Ureter (tissue), 1 donor: ENCODE measurements at regions not wholly inside any gene's neighbourhood (a gene's known extent, or its start where the extent isn't known, plus 50 kb on each side); places are given as distances from the start of the nearest gene placed in this dataset.
"Not testable (repeated sequence)": the region's sequence is repeated elsewhere in the genome, so short reads cannot be mapped to it uniquely, and the experiment has no call there.

Experiments used
- DNase-seq: peaks from one replicate; pipeline ENCODE4 v3.0.0-alpha.2; 2020; ENCODE audit warnings: low spot score
- donor health status: DM: yes; HTN: yes; CAD: no.

GRCh38 chr2:75326645-75327044, 127.3 kb upstream of the TACR1 start:
- no peak for DNase-seq

GRCh38 chr2:75325594-75325993, 126.3 kb upstream of the TACR1 start:
- no peak for DNase-seq

GRCh38 chr2:75324861-75325284, 125.6 kb upstream of the TACR1 start:
- no peak for DNase-seq

GRCh38 chr2:75324141-75324540, 124.8 kb upstream of the TACR1 start:
- DNase-seq, result no peak

GRCh38 chr2:75321599-75321922, 122.2 kb upstream of the TACR1 start:
- DNase-seq, result no peak

- no peak for DNase-seq
Observed at GRCh38 chr2:75320898-75321598, 121.7 kb upstream of the TACR1 start.

- no peak for DNase-seq
Observed at GRCh38 chr2:75319951-75320350, 120.6 kb upstream of the TACR1 start.

GRCh38 chr2:75317802-75318201, 118.5 kb upstream of the TACR1 start:
- no peak for DNase-seq

- DNase-seq, result no peak
Observed at GRCh38 chr2:75317316-75317715, 118.0 kb upstream of the TACR1 start.

- no peak for DNase-seq
Observed at GRCh38 chr2:75315436-75315835, 116.1 kb upstream of the TACR1 start.

- no peak for DNase-seq
Observed at GRCh38 chr2:75311993-75312392, 112.7 kb upstream of the TACR1 start.

GRCh38 chr2:75311521-75311920, 112.2 kb upstream of the TACR1 start:
- DNase-seq, result no peak

- DNase-seq, result no peak
Observed at GRCh38 chr2:75310876-75311275, 111.6 kb upstream of the TACR1 start.

- no peak for DNase-seq
Observed at GRCh38 chr2:75309596-75310463, 110.5 kb upstream of the TACR1 start.

- no peak for DNase-seq
Observed at GRCh38 chr2:75303227-75303626, 103.9 kb upstream of the TACR1 start.

GRCh38 chr2:75294362-75294761, 95.0 kb upstream of the TACR1 start:
- no peak for DNase-seq

GRCh38 chr2:75292826-75293225, 93.5 kb upstream of the TACR1 start:
- DNase-seq, result no peak

GRCh38 chr2:75290600-75291150, 91.4 kb upstream of the TACR1 start:
- no peak for DNase-seq

GRCh38 chr2:75289771-75290170, 90.5 kb upstream of the TACR1 start:
- no peak for DNase-seq

- not testable (repeated sequence) for DNase-seq
Observed at GRCh38 chr2:75289178-75289577, 89.9 kb upstream of the TACR1 start.

- no peak for DNase-seq
Observed at GRCh38 chr2:75288760-75289159, 89.4 kb upstream of the TACR1 start.

- no peak for DNase-seq
Observed at GRCh38 chr2:75287624-75288316, 88.5 kb upstream of the TACR1 start.
